Activated CD4-positive, alpha-beta memory T cell treated with anti-CD3 and anti-CD28 coated beads for 36 hours (primary cell): ENCODE measurements at regions not wholly inside any gene's neighbourhood (a gene's known extent, or its start where the extent isn't known, plus 50 kb on each side); places are given as distances from the start of the nearest gene placed in this dataset.

Experiments used
- CTCF ChIA-PET: fragments of 350-600 bp; sonication (Branson Sonifier 250); formaldehyde crosslinking; loops from one replicate; lab custom pipeline; 2021; ENCODE audit warnings: antibody characterized with exemption, inconsistent platforms; lab: Charles Lee
- POLR2A ChIA-PET: fragments of 350-600 bp; sonication (Branson Sonifier 250); formaldehyde crosslinking; loops from one replicate; lab custom pipeline; 2021; ENCODE audit warnings: antibody characterized with exemption; lab: Charles Lee
- DNase-seq: peaks from one replicate; pipeline ENCODE4 v3.0.0-alpha.2; 2020
- H3K27ac Mint-ChIP-seq: one replicate; pipeline ENCODE4 v1.8.0; 2021; ENCODE audit warnings: mixed read lengths
- H3K27me3 Mint-ChIP-seq: one replicate; pipeline ENCODE4 v1.8.0; 2021; ENCODE audit warnings: mixed read lengths
- H3K36me3 Mint-ChIP-seq: one replicate; pipeline ENCODE4 v1.8.0; 2021; ENCODE audit warnings: mixed read lengths
- H3K4me1 Mint-ChIP-seq: one replicate; pipeline ENCODE4 v1.8.0; 2021; ENCODE audit warnings: low read depth, mixed read lengths
- H3K4me3 Mint-ChIP-seq: one replicate; pipeline ENCODE4 v1.8.0; 2021; ENCODE audit warnings: mild to moderate bottlenecking, mixed read lengths
- H3K9me3 Mint-ChIP-seq: one replicate; pipeline ENCODE4 v1.8.0; 2021; ENCODE audit warnings: mixed read lengths
- intact Hi-C: fragments of 100-400 bp; cut with micrococcal nuclease; formaldehyde crosslinking; loops from one replicate; pipeline ENCODE4 v1.15.1; 2023

GRCh38 chr12:86799616-86800015, 543.4 kb upstream of the MGAT4C start:
- ChIA-PET CTCF (no interaction called here), POLR2A (no interaction called here)
- Mint-ChIP-seq H3K4me1 (no peaks in the 10 kb centered on the region), H3K27ac (no peak overlapping the region), H3K9me3 (peaks cover 7% of the 10 kb centered on the region), H3K36me3 (no peaks in the 10 kb centered on the region), H3K27me3 (no peaks in the 10 kb centered on the region), H3K4me3 (no peak overlapping the region)
- no peak for DNase-seq
- intact Hi-C loops: no loop called here

- ChIA-PET POLR2A (no interaction called here), CTCF (no interaction called here)
- intact Hi-C loops: no loop called here
- Mint-ChIP-seq H3K4me3 (no peak overlapping the region), H3K4me1 (no peaks in the 10 kb centered on the region), H3K36me3 (no peaks in the 10 kb centered on the region), H3K27ac (no peak overlapping the region), H3K27me3 (no peaks in the 10 kb centered on the region), H3K9me3 (peaks cover 3% of the 10 kb centered on the region)
- no peak for DNase-seq
Measured at GRCh38 chr12:86796550-86796949, 540.4 kb upstream of the MGAT4C start.

DNA sequence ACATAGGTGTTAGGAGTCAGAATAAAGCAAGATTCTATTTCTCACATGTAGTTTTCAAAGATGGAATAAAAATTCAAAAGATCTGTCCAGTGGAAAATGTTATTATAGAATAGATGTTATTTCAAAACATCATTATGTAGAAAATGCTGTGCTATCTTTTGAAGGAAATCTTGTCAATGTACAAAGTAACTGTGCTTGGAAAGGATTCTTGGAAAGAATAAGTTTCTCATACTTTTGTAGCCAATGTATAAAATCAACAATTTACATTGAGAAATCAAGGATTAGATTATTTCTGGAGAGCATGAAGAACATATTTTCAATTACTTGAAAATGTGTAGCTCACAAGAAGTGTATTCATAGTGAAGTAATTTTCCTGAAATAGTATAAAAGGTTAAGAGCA, 532.5 kb upstream of the MGAT4C start:
- Mint-ChIP-seq H3K27me3 (no peaks in the 10 kb centered on the region), H3K27ac (no peak overlapping the region), H3K4me3 (no peak overlapping the region), H3K4me1 (no peaks in the 10 kb centered on the region), H3K9me3 (peaks cover 4% of the 10 kb centered on the region), H3K36me3 (no peaks in the 10 kb centered on the region)
- DNase-seq: no peak
- CTCF ChIA-PET: no interaction called here
- POLR2A ChIA-PET: no interaction called here
- intact Hi-C loops: no loop called here

- Mint-ChIP-seq H3K9me3 (peaks cover 4% of the 10 kb centered on the region), H3K4me3 (no peak overlapping the region), H3K36me3 (no peaks in the 10 kb centered on the region), H3K27ac (no peak overlapping the region), H3K4me1 (no peaks in the 10 kb centered on the region), H3K27me3 (no peaks in the 10 kb centered on the region)
- ChIA-PET CTCF (no interaction called here), POLR2A (no interaction called here)
- no peak for DNase-seq
- intact Hi-C loops: no loop called here
Measured at GRCh38 chr12:86787419-86787818, 531.2 kb upstream of the MGAT4C start.

GRCh38 chr12:86777325-86777724, 521.1 kb upstream of the MGAT4C start:
- DNase-seq: no peak
- CTCF ChIA-PET: no interaction called here
- H3K36me3 Mint-ChIP-seq: no peaks in the 10 kb centered on the region
- H3K9me3 Mint-ChIP-seq: peaks cover 12% of the 10 kb centered on the region
- H3K27ac Mint-ChIP-seq: no peak overlapping the region
- no peaks in the 10 kb centered on the region for H3K27me3 Mint-ChIP-seq
- no peaks in the 10 kb centered on the region for H3K4me1 Mint-ChIP-seq
- no peak overlapping the region for H3K4me3 Mint-ChIP-seq
- intact Hi-C loops: no loop called here
- POLR2A ChIA-PET: no interaction called here

GRCh38 chr12:86774841-86775388, 518.7 kb upstream of the MGAT4C start:
- POLR2A ChIA-PET: no interaction called here
- Mint-ChIP-seq H3K36me3 (no peaks in the 10 kb centered on the region), H3K4me1 (no peaks in the 10 kb centered on the region), H3K27me3 (no peaks in the 10 kb centered on the region), H3K27ac (no peak overlapping the region), H3K4me3 (no peak overlapping the region), H3K9me3 (peaks cover 5% of the 10 kb centered on the region)
- intact Hi-C loops: no loop called here
- DNase-seq: no peak
- CTCF ChIA-PET: no interaction called here

DNA sequence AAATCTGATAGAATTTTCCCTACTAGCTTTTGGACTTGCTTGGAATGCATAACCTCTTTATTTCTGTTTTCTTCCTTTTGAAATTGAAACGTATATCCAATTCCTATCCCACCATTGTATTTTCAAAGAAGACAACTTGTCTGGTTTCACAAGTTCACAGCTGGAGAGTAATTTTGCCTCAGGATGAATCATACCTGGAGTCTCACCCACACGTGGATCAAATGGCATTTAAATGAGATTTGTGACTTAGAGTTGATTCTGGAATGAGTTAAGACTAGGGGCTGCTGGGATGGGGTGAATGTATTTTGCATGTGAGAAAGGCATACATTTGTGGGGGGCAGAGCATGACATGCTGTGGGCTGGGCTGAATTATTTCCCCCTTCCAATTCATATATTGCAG, 516.5 kb upstream of the MGAT4C start:
- ChIA-PET CTCF (no interaction called here), POLR2A (no interaction called here)
- intact Hi-C loops: no loop called here
- Mint-ChIP-seq H3K27me3 (no peaks in the 10 kb centered on the region), H3K9me3 (peaks cover 5% of the 10 kb centered on the region), H3K4me1 (no peaks in the 10 kb centered on the region), H3K27ac (no peak overlapping the region), H3K36me3 (no peaks in the 10 kb centered on the region), H3K4me3 (no peak overlapping the region)
- DNase-seq: no peak

- H3K4me1 Mint-ChIP-seq: no peaks in the 10 kb centered on the region
- intact Hi-C loops: no loop called here
- H3K9me3 Mint-ChIP-seq: peaks cover 5% of the 10 kb centered on the region
- no peak overlapping the region for H3K4me3 Mint-ChIP-seq
- H3K27me3 Mint-ChIP-seq: no peaks in the 10 kb centered on the region
- CTCF ChIA-PET: no interaction called here
- DNase-seq: no peak
- H3K27ac Mint-ChIP-seq: no peak overlapping the region
- no peaks in the 10 kb centered on the region for H3K36me3 Mint-ChIP-seq
- POLR2A ChIA-PET: no interaction called here
Measured at GRCh38 chr12:86770871-86771270, 514.7 kb upstream of the MGAT4C start.

DNA sequence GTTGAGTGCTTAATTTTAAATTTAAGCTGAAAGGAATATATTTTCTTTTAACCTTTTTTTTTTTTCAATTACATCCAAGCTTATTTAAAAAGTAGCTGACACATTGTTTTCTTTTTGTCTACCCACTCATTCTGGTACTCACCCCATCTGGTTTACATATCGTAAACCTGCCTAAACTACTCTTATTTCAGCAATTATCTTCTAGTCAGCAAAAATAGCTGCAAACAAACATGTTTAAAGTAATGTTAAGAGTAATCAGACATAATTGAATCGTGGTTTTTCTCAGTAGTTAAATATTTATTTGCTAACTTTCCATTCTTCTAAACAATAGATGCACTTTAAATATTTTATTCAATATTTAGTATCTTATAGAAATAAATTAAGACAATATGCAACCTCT, 492.7 kb upstream of the MGAT4C start:
- Mint-ChIP-seq H3K27me3 (no peaks in the 10 kb centered on the region), H3K36me3 (no peaks in the 10 kb centered on the region), H3K4me1 (no peaks in the 10 kb centered on the region), H3K27ac (no peak overlapping the region), H3K9me3 (peaks cover 6% of the 10 kb centered on the region), H3K4me3 (no peak overlapping the region)
- no peak for DNase-seq
- CTCF ChIA-PET: no interaction called here
- intact Hi-C loops: no loop called here
- POLR2A ChIA-PET: no interaction called here

- ChIA-PET CTCF (no interaction called here), POLR2A (no interaction called here)
- Mint-ChIP-seq H3K4me1 (no peaks in the 10 kb centered on the region), H3K4me3 (no peak overlapping the region), H3K9me3 (peaks cover 2% of the 10 kb centered on the region), H3K27me3 (no peaks in the 10 kb centered on the region), H3K27ac (no peak overlapping the region), H3K36me3 (no peaks in the 10 kb centered on the region)
- no peak for DNase-seq
- intact Hi-C loops: no loop called here
Measured at GRCh38 chr12:86744547-86745212, 488.5 kb upstream of the MGAT4C start.

GRCh38 chr12:86743875-86744536, 487.8 kb upstream of the MGAT4C start:
- Mint-ChIP-seq H3K4me3 (no peak overlapping the region), H3K4me1 (no peaks in the 10 kb centered on the region), H3K27ac (no peak overlapping the region), H3K9me3 (peaks cover 2% of the 10 kb centered on the region), H3K36me3 (no peaks in the 10 kb centered on the region), H3K27me3 (no peaks in the 10 kb centered on the region)
- POLR2A ChIA-PET: no interaction called here
- CTCF ChIA-PET: no interaction called here
- intact Hi-C loops: no loop called here
- DNase-seq: no peak

GRCh38 chr12:86741531-86741930, 485.3 kb upstream of the MGAT4C start:
- H3K27ac Mint-ChIP-seq: no peak overlapping the region
- no peaks in the 10 kb centered on the region for H3K36me3 Mint-ChIP-seq
- H3K4me3 Mint-ChIP-seq: no peak overlapping the region
- H3K9me3 Mint-ChIP-seq: peaks cover 2% of the 10 kb centered on the region
- intact Hi-C loops: no loop called here
- H3K4me1 Mint-ChIP-seq: no peaks in the 10 kb centered on the region
- CTCF ChIA-PET: no interaction called here
- DNase-seq: no peak
- POLR2A ChIA-PET: no interaction called here
- H3K27me3 Mint-ChIP-seq: no peaks in the 10 kb centered on the region

DNA sequence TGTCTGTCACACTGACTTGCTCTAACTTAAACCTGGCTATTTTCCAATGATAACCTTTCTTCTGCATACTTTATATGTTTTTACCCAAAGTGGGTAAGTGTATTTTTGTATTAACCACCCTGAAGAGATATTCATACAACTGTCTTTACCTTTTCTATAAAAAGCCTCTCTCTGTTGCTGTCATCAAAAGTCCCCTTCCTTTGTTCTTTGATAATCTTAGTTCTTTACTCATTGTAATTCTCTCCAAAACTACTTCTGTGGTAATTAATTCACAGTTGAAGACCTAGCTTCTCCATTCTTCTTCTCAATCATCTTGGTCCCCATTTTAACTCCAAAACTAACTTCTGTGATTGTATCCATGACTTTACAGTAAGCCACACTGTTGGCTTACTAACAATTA, 479.7 kb upstream of the MGAT4C start:
- H3K27me3 Mint-ChIP-seq: no peaks in the 10 kb centered on the region
- H3K27ac Mint-ChIP-seq: no peak overlapping the region
- no peak for DNase-seq
- H3K4me1 Mint-ChIP-seq: no peaks in the 10 kb centered on the region
- peaks cover 4% of the 10 kb centered on the region for H3K9me3 Mint-ChIP-seq
- H3K36me3 Mint-ChIP-seq: no peaks in the 10 kb centered on the region
- ChIA-PET CTCF (no interaction called here), POLR2A (no interaction called here)
- H3K4me3 Mint-ChIP-seq: no peak overlapping the region
- intact Hi-C loops: no loop called here
